HepG2 (cell line): ENCODE measurements at regions not wholly inside any gene's neighbourhood (a gene's known extent, or its start where the extent isn't known, plus 50 kb on each side); places are given as distances from the start of the nearest gene placed in this dataset.

Experiments
- ATAC-seq: fragments of 200-7000 bp; cut with Tn5 transposase; 3 replicates; pipeline ENCODE4 v1.9.1; 2020; ENCODE audit warnings: mild to moderate bottlenecking, moderate library complexity
- BruUV-seq: library from RNA; stranded (reverse); fragments of 400-500 nt; replicated peaks from 2 replicates; lab custom pipeline; 2021; lab: Mats Ljungman, UMichigan
- CTCF ChIA-PET: fragments of 300-600 bp; formaldehyde crosslinking; extraction: SDS; loops from one replicate; lab custom pipeline; 2021; ENCODE audit warnings: low total read pairs, inconsistent platforms, low intra/inter-chr PET ratio; lab: Yijun Ruan, JAX
- POLR2A ChIA-PET: fragments of 350-600 bp; sonication (Branson Sonifier 250); formaldehyde crosslinking; loops from one replicate; lab custom pipeline; 2020; ENCODE audit warnings: antibody characterized with exemption, inconsistent platforms; lab: Yijun Ruan, JAX
- DNase-seq: peaks from one replicate; pipeline ENCODE4 v3.0.0-alpha.2; 2015; ENCODE audit warnings: low spot score
- FAIRE-seq: peaks from 3 replicates; lab custom pipeline; 2011; peaks lifted over from hg19 to GRCh38; lab: Jason Lieb, UNC
- H2AFZ ChIP-seq: one replicate; pipeline ENCODE4 v1.6.1; 2011; ENCODE audit warnings: low read length, inconsistent platforms
- H3K27ac ChIP-seq: fragments of 300-600 bp; 3 replicates; pipeline ENCODE4 v1.8.0; 2011; ENCODE audit warnings: mixed run types, mild to moderate bottlenecking, mixed read lengths, low read length, inconsistent platforms; ENCODE audit not compliant: insufficient read depth; ENCODE audit errors: extremely low read length
- H3K27me3 ChIP-seq, 2 experiments: fragments of 200-600 bp in 1 of 2; 2 replicates in 1 of 2; 3 replicates in 1 of 2; pipeline versions ENCODE4 v1.6.0 to v1.8.0; 2011; ENCODE audit warnings: low read length in 2 of 2, mild to moderate bottlenecking in 2 of 2, moderate library complexity in 2 of 2, inconsistent platforms in 1 of 2; ENCODE audit not compliant: insufficient read depth in 2 of 2, control insufficient read depth in 1 of 2
- H3K36me3 ChIP-seq, 2 experiments: fragments of 200-600 bp in 1 of 2; replicated peaks in 1 of 2; 2 replicates in 1 of 2; 3 replicates in 1 of 2; pipeline versions ENCODE4 v1.5.1 to v1.8.0; 2011; ENCODE audit warnings: low read length in 2 of 2, inconsistent platforms in 1 of 2; ENCODE audit not compliant: insufficient read depth in 2 of 2, control insufficient read depth in 1 of 2
- H3K4me1 ChIP-seq: 2 replicates; pipeline ENCODE4 v1.5.1; 2012; ENCODE audit warnings: low read length, inconsistent platforms; ENCODE audit not compliant: insufficient read depth
- H3K4me2 ChIP-seq: 2 replicates; pipeline ENCODE4 v1.6.0; 2011; ENCODE audit warnings: low read depth, low read length, inconsistent platforms
- H3K4me3 ChIP-seq, 3 experiments: fragments of 200-600 bp in 1 of 3; sonication (generic), shearing (Covaris generic) in 1 of 3; replicated peaks in 1 of 3; 2 replicates each; pipeline ENCODE4 v1.5.1; 2011 to 2016; ENCODE audit warnings: low read length in 3 of 3, inconsistent platforms in 2 of 3, low read depth in 2 of 3, mild to moderate bottlenecking in 2 of 3, control low read depth in 1 of 3, mixed read lengths in 1 of 3; ENCODE audit not compliant: insufficient read depth in 1 of 3
- H3K79me2 ChIP-seq: one replicate; pipeline ENCODE4 v1.6.1; 2011; ENCODE audit warnings: low read length, inconsistent platforms; ENCODE audit not compliant: insufficient read depth
- H3K9ac ChIP-seq: 2 replicates; pipeline ENCODE4 v1.6.0; 2011; ENCODE audit warnings: mild to moderate bottlenecking, low read depth, low read length, inconsistent platforms; ENCODE audit not compliant: insufficient read depth
- H3K9me3 ChIP-seq: 2 replicates; pipeline ENCODE4 v1.5.1; 2012; ENCODE audit warnings: mild to moderate bottlenecking, low read length
- H4K20me1 ChIP-seq: 2 replicates; pipeline ENCODE4 v1.6.0; 2011; ENCODE audit warnings: inconsistent platforms, mild to moderate bottlenecking, low read length, moderate library complexity; ENCODE audit not compliant: insufficient read depth
- EED ChIP-seq: sonication (generic); formaldehyde crosslinking; IDR thresholded peaks from 2 replicates; pipeline ENCODE4 v1.5.0; 2020; ENCODE audit warnings: mild to moderate bottlenecking, missing genetic modification reagents
- HMGA1 ChIP-seq: sonication (generic); formaldehyde crosslinking; conservative IDR thresholded peaks from 2 replicates; pipeline ENCODE4 v1.4.0; 2020; ENCODE audit warnings: missing genetic modification reagents
- MZF1 ChIP-seq: sonication (generic); formaldehyde crosslinking; IDR thresholded peaks from 2 replicates; pipeline ENCODE4 v1.8.1; 2023; ENCODE audit warnings: mild to moderate bottlenecking, missing genetic modification reagents, borderline replicate concordance
- ZNF747 ChIP-seq: sonication (generic); formaldehyde crosslinking; IDR thresholded peaks from 2 replicates; pipeline ENCODE4 v1.8.1; 2023; ENCODE audit warnings: missing genetic modification reagents, mild to moderate bottlenecking, borderline replicate concordance
- WGBS: methylation state at CpG from one replicate; pipeline ENCODE4 v1.1.6; 2017; ENCODE audit warnings: low lambda C conversion rate; 5-methylcytosine and 5-hydroxymethylcytosine counted together
- in situ Hi-C: cut with HindIII; loops from 2 replicates; pipeline ENCODE4 v1.10.0; 2017; ENCODE audit warnings: low pct_unique_long_range_greater_than_20kb; ENCODE audit not compliant: extremely low pct_ligation_motif_present
- intact Hi-C: fragments of 100-400 bp; cut with micrococcal nuclease; formaldehyde crosslinking; loops from one replicate; pipeline ENCODE4 v1.10.0; 2022; ENCODE audit not compliant: unreplicated experiment
- TF ChIP-seq, protein P1 (sequence below): IDR thresholded peaks from 2 replicates; pipeline ENCODE4 v1.6.1; 2016; ENCODE audit warnings: low read depth
- TF ChIP-seq, protein P2 (sequence below): sonication (generic); formaldehyde crosslinking; IDR thresholded peaks from 2 replicates; pipeline ENCODE4 v1.4.0; 2020; ENCODE audit warnings: missing genetic modification reagents

DNA sequence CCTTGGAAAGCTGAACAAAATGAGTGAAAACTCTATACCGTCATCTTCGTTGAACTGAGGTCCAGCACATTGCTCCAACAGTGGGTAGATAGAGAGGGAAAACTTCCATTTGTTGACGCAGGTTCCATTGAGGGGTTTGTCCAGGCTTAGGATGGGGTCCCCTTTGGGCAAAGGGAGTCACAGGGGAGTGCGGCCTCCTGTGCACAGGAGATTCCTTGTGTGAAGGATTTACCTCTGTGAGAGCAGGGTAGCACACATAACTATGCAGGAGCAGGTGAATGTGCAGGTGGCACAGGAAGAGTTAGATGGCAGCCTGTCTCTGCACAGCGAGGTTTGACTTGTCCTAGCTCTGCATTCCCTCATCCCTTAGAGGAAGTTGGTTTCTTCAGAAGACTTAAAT is 139.3 kb downstream of the SNRPN start:
- Histone ChIP-seq H2AFZ (no peak overlapping the region), H3K36me3 (peaks cover 15 to 45% of the 10 kb centered on the region in 2 experiments), H3K27ac (no peak overlapping the region), H3K27me3 (no peaks in the 10 kb centered on the region), H3K4me1 (no peaks in the 10 kb centered on the region), H3K4me3 (no peak overlapping the region), H4K20me1 (no peaks in the 10 kb centered on the region), H3K4me2 (no peak overlapping the region), H3K9me3 (peaks cover 77% of the 10 kb centered on the region), H3K9ac (no peak overlapping the region)
- in situ Hi-C loops = no loop called here
- POLR2A ChIA-PET = no interaction called here
- FAIRE-seq (no peak), ATAC-seq (no peak), DNase-seq (no peak)
- CTCF ChIA-PET = no interaction called here
- 57% methylated on average over 5 of the region's 5 CpGs for WGBS
- TF ChIP-seq, protein P1, sequence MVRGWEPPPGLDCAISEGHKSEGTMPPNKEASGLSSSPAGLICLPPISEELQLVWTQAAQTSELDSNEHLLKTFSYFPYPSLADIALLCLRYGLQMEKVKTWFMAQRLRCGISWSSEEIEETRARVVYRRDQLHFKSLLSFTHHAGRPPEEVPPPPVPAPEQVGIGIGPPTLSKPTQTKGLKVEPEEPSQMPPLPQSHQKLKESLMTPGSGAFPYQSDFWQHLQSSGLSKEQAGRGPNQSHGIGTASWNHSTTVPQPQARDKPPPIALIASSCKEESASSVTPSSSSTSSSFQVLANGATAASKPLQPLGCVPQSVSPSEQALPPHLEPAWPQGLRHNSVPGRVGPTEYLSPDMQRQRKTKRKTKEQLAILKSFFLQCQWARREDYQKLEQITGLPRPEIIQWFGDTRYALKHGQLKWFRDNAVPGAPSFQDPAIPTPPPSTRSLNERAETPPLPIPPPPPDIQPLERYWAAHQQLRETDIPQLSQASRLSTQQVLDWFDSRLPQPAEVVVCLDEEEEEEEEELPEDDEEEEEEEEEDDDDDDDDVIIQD (CRISPR knock-in tag) = no peak
- TF ChIP-seq, protein P2, sequence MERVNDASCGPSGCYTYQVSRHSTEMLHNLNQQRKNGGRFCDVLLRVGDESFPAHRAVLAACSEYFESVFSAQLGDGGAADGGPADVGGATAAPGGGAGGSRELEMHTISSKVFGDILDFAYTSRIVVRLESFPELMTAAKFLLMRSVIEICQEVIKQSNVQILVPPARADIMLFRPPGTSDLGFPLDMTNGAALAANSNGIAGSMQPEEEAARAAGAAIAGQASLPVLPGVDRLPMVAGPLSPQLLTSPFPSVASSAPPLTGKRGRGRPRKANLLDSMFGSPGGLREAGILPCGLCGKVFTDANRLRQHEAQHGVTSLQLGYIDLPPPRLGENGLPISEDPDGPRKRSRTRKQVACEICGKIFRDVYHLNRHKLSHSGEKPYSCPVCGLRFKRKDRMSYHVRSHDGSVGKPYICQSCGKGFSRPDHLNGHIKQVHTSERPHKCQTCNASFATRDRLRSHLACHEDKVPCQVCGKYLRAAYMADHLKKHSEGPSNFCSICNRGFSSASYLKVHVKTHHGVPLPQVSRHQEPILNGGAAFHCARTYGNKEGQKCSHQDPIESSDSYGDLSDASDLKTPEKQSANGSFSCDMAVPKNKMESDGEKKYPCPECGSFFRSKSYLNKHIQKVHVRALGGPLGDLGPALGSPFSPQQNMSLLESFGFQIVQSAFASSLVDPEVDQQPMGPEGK (CRISPR knock-in tag) = no peak
- TF ChIP-seq ZNF747 (CRISPR knock-in tag) = no peak
- TF ChIP-seq HMGA1 (CRISPR knock-in tag) = no peak
- TF ChIP-seq MZF1 (CRISPR knock-in tag) = no peak
- TF ChIP-seq EED (CRISPR knock-in tag) = no peak
- TF ChIP-seq, all 625 proteins: peak for 0
- H3K79me2 ChIP-seq = no peaks in the 10 kb centered on the region
- intact Hi-C loops = no loop called here
- BruUV-seq = no TSS peak
